OCI-LY3 (cell line): ENCODE measurements at regions not wholly inside any gene's neighbourhood (a gene's known extent, or its start where the extent isn't known, plus 50 kb on each side); places are given as distances from the start of the nearest gene placed in this dataset.

Source experiments
- CTCF ChIP-seq: fragments of 200-600, 300-600 bp; sonication (generic); IDR thresholded peaks from 2 replicates; pipeline ENCODE4 v1.5.1; 2014; ENCODE audit warnings: antibody characterized with exemption, low read length, low read depth
- EZH2phosphoT487 ChIP-seq: fragments of 200-600 bp; shearing (Covaris generic); IDR thresholded peaks from 2 replicates; pipeline ENCODE4 v1.6.1; 2018; ENCODE audit warnings: antibody characterized with exemption, mixed run types, low read depth

GRCh38 chr17:79220713-79221291 is 146.2 kb downstream of the ENGASE start:
- TF ChIP-seq CTCF (no peak), EZH2phosphoT487 (no peak)
